ENCODE measurements at regions not wholly inside any gene's neighbourhood (a gene's known extent, or its start where the extent isn't known, plus 50 kb on each side); places are given as distances from the start of the nearest gene placed in this dataset.

GRCh38 chr13:55084630-55085029 is 2056.0 kb downstream of the OLFM4 start:
- Histone ChIP-seq H3K36me3 (ENCODE audit: control insufficient read depth in 1 of 2, insufficient read depth in 2 of 2, low read length in 1 of 2) (no peaks in the 10 kb centered on the region), H3K27me3 (ENCODE audit: control insufficient read depth in 1 of 2, insufficient read depth in 2 of 2, low read length in 1 of 2) (no peaks in the 10 kb centered on the region), H3K27ac (ENCODE audit: low read depth in 1 of 2, low read length in 2 of 2) (no peak overlapping the region), H3K9me3 (ENCODE audit: control insufficient read depth, low read length) (no peaks in the 10 kb centered on the region), H3K4me1 (ENCODE audit: control insufficient read depth in 1 of 2, insufficient read depth in 2 of 2, low read length in 2 of 2) (no peaks in the 10 kb centered on the region), H3K4me3 (ENCODE audit: low read length in 2 of 2) (no peak overlapping the region)
- WGBS, 2 donors, result 82% methylated on average over 5 of the region's 5 CpGs
- DNase-seq (no peak), ATAC-seq (ENCODE audit: low FRiP score) (no peak)
- intact Hi-C loops (cut with DNase I), result no loop called here

- DNase-seq, result no peak
- intact Hi-C loops (cut with DNase I), result no loop called here
- H3K27me3 ChIP-seq (ENCODE audit: control insufficient read depth in 1 of 2, insufficient read depth in 2 of 2, low read length in 1 of 2), result no peaks in the 10 kb centered on the region
- no peaks in the 10 kb centered on the region for H3K9me3 ChIP-seq (ENCODE audit: control insufficient read depth, low read length)
- WGBS, 2 donors, result 65 to 66% methylated on average over 2 of the region's 2 CpGs
- H3K36me3 ChIP-seq (ENCODE audit: control insufficient read depth in 1 of 2, insufficient read depth in 2 of 2, low read length in 1 of 2), result no peaks in the 10 kb centered on the region
- ATAC-seq (ENCODE audit: low FRiP score), result no peak
- no peaks in the 10 kb centered on the region for H3K4me1 ChIP-seq (ENCODE audit: control insufficient read depth in 1 of 2, insufficient read depth in 2 of 2, low read length in 2 of 2)
- H3K4me3 ChIP-seq (ENCODE audit: low read length in 2 of 2), result no peak overlapping the region
- H3K27ac ChIP-seq (ENCODE audit: low read depth in 1 of 2, low read length in 2 of 2), result no peak overlapping the region
Observed at GRCh38 chr13:55087085-55087484, 2053.6 kb upstream of the PRR20A start.

- no peaks in the 10 kb centered on the region for H3K27me3 ChIP-seq (ENCODE audit: control insufficient read depth in 1 of 2, insufficient read depth in 2 of 2, low read length in 1 of 2)
- H3K27ac ChIP-seq (ENCODE audit: low read depth in 1 of 2, low read length in 2 of 2), result no peak overlapping the region
- ATAC-seq (ENCODE audit: low FRiP score) (no peak), DNase-seq (no peak)
- H3K4me1 ChIP-seq (ENCODE audit: control insufficient read depth in 1 of 2, insufficient read depth in 2 of 2, low read length in 2 of 2), result no peaks in the 10 kb centered on the region
- no peak overlapping the region for H3K4me3 ChIP-seq (ENCODE audit: low read length in 2 of 2)
- H3K9me3 ChIP-seq (ENCODE audit: control insufficient read depth, low read length), result no peaks in the 10 kb centered on the region
- intact Hi-C loops (cut with DNase I), result no loop called here
- H3K36me3 ChIP-seq (ENCODE audit: control insufficient read depth in 1 of 2, insufficient read depth in 2 of 2, low read length in 1 of 2), result no peaks in the 10 kb centered on the region
Observed at GRCh38 chr13:55090612-55091011, 2050.1 kb upstream of the PRR20A start.

- Histone ChIP-seq H3K27ac (ENCODE audit: low read depth in 1 of 2, low read length in 2 of 2) (no peak overlapping the region), H3K4me1 (ENCODE audit: control insufficient read depth in 1 of 2, insufficient read depth in 2 of 2, low read length in 2 of 2) (no peaks in the 10 kb centered on the region), H3K4me3 (ENCODE audit: low read length in 2 of 2) (no peak overlapping the region), H3K9me3 (ENCODE audit: control insufficient read depth, low read length) (no peaks in the 10 kb centered on the region), H3K27me3 (ENCODE audit: control insufficient read depth in 1 of 2, insufficient read depth in 2 of 2, low read length in 1 of 2) (no peaks in the 10 kb centered on the region), H3K36me3 (ENCODE audit: control insufficient read depth in 1 of 2, insufficient read depth in 2 of 2, low read length in 1 of 2) (no peaks in the 10 kb centered on the region)
- no peak for DNase-seq
- WGBS, 2 donors, result 30 to 47% methylated on average over 1 of the region's 1 CpG
- intact Hi-C loops (cut with DNase I), result no loop called here
- ATAC-seq (ENCODE audit: low FRiP score), result no peak
Observed at GRCh38 chr13:55091172-55091571, 2049.5 kb upstream of the PRR20A start.

GRCh38 chr13:55106509-55106908 is 2034.2 kb upstream of the PRR20A start:
- no peak for DNase-seq
- Histone ChIP-seq H3K4me3 (ENCODE audit: low read length in 2 of 2) (no peak overlapping the region), H3K4me1 (ENCODE audit: control insufficient read depth in 1 of 2, insufficient read depth in 2 of 2, low read length in 2 of 2) (no peaks in the 10 kb centered on the region), H3K27me3 (ENCODE audit: control insufficient read depth in 1 of 2, insufficient read depth in 2 of 2, low read length in 1 of 2) (no peaks in the 10 kb centered on the region), H3K36me3 (ENCODE audit: control insufficient read depth in 1 of 2, insufficient read depth in 2 of 2, low read length in 1 of 2) (no peaks in the 10 kb centered on the region), H3K27ac (ENCODE audit: low read depth in 1 of 2, low read length in 2 of 2) (no peak overlapping the region), H3K9me3 (ENCODE audit: control insufficient read depth, low read length) (no peaks in the 10 kb centered on the region)
- WGBS, 2 donors, result 64 to 73% methylated on average over 1 of the region's 1 CpG
- intact Hi-C loops (cut with DNase I), result no loop called here
- no peak for ATAC-seq (ENCODE audit: low FRiP score)

- Histone ChIP-seq H3K4me1 (ENCODE audit: control insufficient read depth in 1 of 2, insufficient read depth in 2 of 2, low read length in 2 of 2) (no peaks in the 10 kb centered on the region), H3K4me3 (ENCODE audit: low read length in 2 of 2) (no peak overlapping the region), H3K9me3 (ENCODE audit: control insufficient read depth, low read length) (no peaks in the 10 kb centered on the region), H3K27ac (ENCODE audit: low read depth in 1 of 2, low read length in 2 of 2) (no peak overlapping the region), H3K27me3 (ENCODE audit: control insufficient read depth in 1 of 2, insufficient read depth in 2 of 2, low read length in 1 of 2) (no peaks in the 10 kb centered on the region), H3K36me3 (ENCODE audit: control insufficient read depth in 1 of 2, insufficient read depth in 2 of 2, low read length in 1 of 2) (no peaks in the 10 kb centered on the region)
- DNase-seq, result no peak
- intact Hi-C loops (cut with DNase I), result no loop called here
- ATAC-seq (ENCODE audit: low FRiP score), result no peak
Observed at GRCh38 chr13:55120631-55121030, 2020.1 kb upstream of the PRR20A start.

- intact Hi-C loops (cut with DNase I), result no loop called here
- no peak for ATAC-seq (ENCODE audit: low FRiP score)
Observed at GRCh38 chr13:55155046-55155445, 1985.7 kb upstream of the PRR20A start.

GRCh38 chr13:55159765-55160164 is 1981.0 kb upstream of the PRR20A start:
- ATAC-seq (ENCODE audit: low FRiP score), result no peak

More at GRCh38 chr13:55155046-55155445, 1985.7 kb upstream of the PRR20A start:
- Histone ChIP-seq H3K4me3 (ENCODE audit: low read length in 2 of 2) (no peak overlapping the region), H3K4me1 (ENCODE audit: control insufficient read depth in 1 of 2, insufficient read depth in 2 of 2, low read length in 2 of 2) (no peaks in the 10 kb centered on the region), H3K27ac (ENCODE audit: low read depth in 1 of 2, low read length in 2 of 2) (no peak overlapping the region), H3K36me3 (ENCODE audit: control insufficient read depth in 1 of 2, insufficient read depth in 2 of 2, low read length in 1 of 2) (no peaks in the 10 kb centered on the region), H3K9me3 (ENCODE audit: control insufficient read depth, low read length) (peaks cover 4% of the 10 kb centered on the region), H3K27me3 (ENCODE audit: control insufficient read depth in 1 of 2, insufficient read depth in 2 of 2, low read length in 1 of 2) (no peaks in the 10 kb centered on the region)
- no peak for DNase-seq
- WGBS, 2 donors, result 88 to 93% methylated on average over 1 of the region's 1 CpG

GRCh38 chr13:55160867-55161266 is 1979.9 kb upstream of the PRR20A start:
- WGBS, 2 donors, result 5 to 8% methylated on average over 3 of the region's 3 CpGs
- peaks cover 4% of the 10 kb centered on the region for H3K9me3 ChIP-seq (ENCODE audit: control insufficient read depth, low read length)
- intact Hi-C loops (cut with DNase I), result no loop called here

More at GRCh38 chr13:55159765-55160164, 1981.0 kb upstream of the PRR20A start:
- H3K9me3 ChIP-seq (ENCODE audit: control insufficient read depth, low read length), result peaks cover 4% of the 10 kb centered on the region
- WGBS, 2 donors, result 20 to 29% methylated on average over 4 of the region's 4 CpGs
- intact Hi-C loops (cut with DNase I), result no loop called here
- DNase-seq, result no peak
- no peak overlapping the region for H3K4me3 ChIP-seq (ENCODE audit: low read length in 2 of 2)
- no peaks in the 10 kb centered on the region for H3K36me3 ChIP-seq (ENCODE audit: control insufficient read depth in 1 of 2, insufficient read depth in 2 of 2, low read length in 1 of 2)
- no peak overlapping the region for H3K27ac ChIP-seq (ENCODE audit: low read depth in 1 of 2, low read length in 2 of 2)
- no peaks in the 10 kb centered on the region for H3K4me1 ChIP-seq (ENCODE audit: control insufficient read depth in 1 of 2, insufficient read depth in 2 of 2, low read length in 2 of 2)
- H3K27me3 ChIP-seq (ENCODE audit: control insufficient read depth in 1 of 2, insufficient read depth in 2 of 2, low read length in 1 of 2), result no peaks in the 10 kb centered on the region

More at GRCh38 chr13:55160867-55161266, 1979.9 kb upstream of the PRR20A start:
- Histone ChIP-seq H3K27me3 (ENCODE audit: control insufficient read depth in 1 of 2, insufficient read depth in 2 of 2, low read length in 1 of 2) (no peaks in the 10 kb centered on the region), H3K4me3 (ENCODE audit: low read length in 2 of 2) (no peak overlapping the region), H3K36me3 (ENCODE audit: control insufficient read depth in 1 of 2, insufficient read depth in 2 of 2, low read length in 1 of 2) (no peaks in the 10 kb centered on the region), H3K27ac (ENCODE audit: low read depth in 1 of 2, low read length in 2 of 2) (no peak overlapping the region), H3K4me1 (ENCODE audit: control insufficient read depth in 1 of 2, insufficient read depth in 2 of 2, low read length in 2 of 2) (no peaks in the 10 kb centered on the region)
- no peak for DNase-seq
- no peak for ATAC-seq (ENCODE audit: low FRiP score)

Data from aorta (tissue), 5 donors.